ENCODE measurements at regions not wholly inside any gene's neighbourhood (a gene's known extent, or its start where the extent isn't known, plus 50 kb on each side); places are given as distances from the start of the nearest gene placed in this dataset.
"Not testable (repeated sequence)": the region's sequence is repeated elsewhere in the genome, so short reads cannot be mapped to it uniquely, and the experiment has no call there.

- DNase-seq, result no peak
These were observed 142.5 kb upstream of the ARG1 start for GRCh38 chr6:131430531-131430930.

- DNase-seq, result no peak
These were observed 141.3 kb upstream of the ARG1 start for GRCh38 chr6:131431718-131432117.

- DNase-seq, result no peak
These were observed 139.1 kb upstream of the ARG1 start for GRCh38 chr6:131433927-131434326.

GRCh38 chr6:131436358-131436757 lies 136.7 kb upstream of the ARG1 start:
- DNase-seq, result no peak

GRCh38 chr6:131443014-131443413 lies 130.0 kb upstream of the ARG1 start:
- DNase-seq, result no peak

- no peak for DNase-seq
These were observed 129.5 kb upstream of the ARG1 start for GRCh38 chr6:131443514-131443913.

- DNase-seq, result not testable (repeated sequence)
These were observed 127.7 kb upstream of the ARG1 start for GRCh38 chr6:131445356-131445755.

- no peak for DNase-seq
These were observed 122.2 kb upstream of the ARG1 start for GRCh38 chr6:131450861-131451260.

GRCh38 chr6:131451321-131452144 lies 121.5 kb upstream of the ARG1 start:
- DNase-seq, result no peak

- no peak for DNase-seq
These were observed 119.2 kb upstream of the ARG1 start for GRCh38 chr6:131453803-131454202.

GRCh38 chr6:131456565-131456964 lies 116.5 kb upstream of the ARG1 start:
- DNase-seq, result no peak

GRCh38 chr6:131459005-131459404 lies 114.0 kb upstream of the ARG1 start:
- no peak for DNase-seq

- no peak for DNase-seq
These were observed 112.4 kb upstream of the ARG1 start for GRCh38 chr6:131460614-131461000.

- peak; percentile 44 for DNase-seq
These were observed 103.9 kb upstream of the ARG1 start for GRCh38 chr6:131469130-131469529.

- no peak for DNase-seq
These were observed 102.5 kb upstream of the ARG1 start for GRCh38 chr6:131470534-131470933.

- DNase-seq, result no peak
These were observed 101.7 kb upstream of the ARG1 start for GRCh38 chr6:131471331-131471730.

- not testable (repeated sequence) for DNase-seq
These were observed 99.7 kb upstream of the ARG1 start for GRCh38 chr6:131473303-131473702.

GRCh38 chr6:131476362-131476761 lies 96.7 kb upstream of the ARG1 start:
- no peak for DNase-seq

- not testable (repeated sequence) for DNase-seq
These were observed 94.2 kb upstream of the ARG1 start for GRCh38 chr6:131478740-131479211.

- no peak for DNase-seq
These were observed 86.4 kb upstream of the ARG1 start for GRCh38 chr6:131486608-131487007.

GRCh38 chr6:131488780-131489179 lies 84.2 kb upstream of the ARG1 start:
- no peak for DNase-seq

- DNase-seq, result no peak
These were observed 82.6 kb upstream of the ARG1 start for GRCh38 chr6:131490441-131490840.

- DNase-seq, result no peak
These were observed 80.0 kb upstream of the ARG1 start for GRCh38 chr6:131492932-131493573.

- not testable (repeated sequence) for DNase-seq
These were observed 68.6 kb upstream of the ARG1 start for GRCh38 chr6:131504387-131504786.
